ENCODE measurements at regions not wholly inside any gene's neighbourhood (a gene's known extent, or its start where the extent isn't known, plus 50 kb on each side); places are given as distances from the start of the nearest gene placed in this dataset.

DNA sequence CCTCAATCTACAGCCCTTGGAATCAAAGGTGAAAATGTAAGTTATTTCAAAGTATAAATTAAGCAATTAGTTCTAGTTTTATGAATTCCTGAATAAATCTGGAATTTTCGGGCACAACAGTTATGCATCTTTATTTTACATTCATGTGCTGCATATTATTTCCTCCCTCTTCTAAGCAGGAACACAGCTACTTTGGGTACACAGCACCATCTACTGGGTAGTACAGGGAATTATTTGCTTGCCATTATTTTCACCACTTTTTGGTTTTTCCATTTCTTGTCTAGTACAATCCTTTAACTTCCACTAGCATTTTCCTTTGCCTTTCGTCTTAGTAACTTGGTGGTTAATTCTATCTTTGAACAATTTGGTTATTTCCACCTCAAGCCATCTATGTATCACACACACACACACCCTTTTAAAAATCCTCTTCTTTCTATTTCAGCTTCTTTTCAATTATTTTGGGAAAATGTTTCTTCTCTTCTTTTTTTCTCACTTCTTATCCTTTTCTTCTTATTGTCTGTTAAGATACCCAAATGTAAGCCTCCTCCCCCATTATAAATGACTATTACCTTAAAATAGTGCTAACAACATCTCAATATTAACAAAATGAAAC, 451.0 kb downstream of the MFSD1 start (continued):
- TF ChIP-seq, protein P1, sequence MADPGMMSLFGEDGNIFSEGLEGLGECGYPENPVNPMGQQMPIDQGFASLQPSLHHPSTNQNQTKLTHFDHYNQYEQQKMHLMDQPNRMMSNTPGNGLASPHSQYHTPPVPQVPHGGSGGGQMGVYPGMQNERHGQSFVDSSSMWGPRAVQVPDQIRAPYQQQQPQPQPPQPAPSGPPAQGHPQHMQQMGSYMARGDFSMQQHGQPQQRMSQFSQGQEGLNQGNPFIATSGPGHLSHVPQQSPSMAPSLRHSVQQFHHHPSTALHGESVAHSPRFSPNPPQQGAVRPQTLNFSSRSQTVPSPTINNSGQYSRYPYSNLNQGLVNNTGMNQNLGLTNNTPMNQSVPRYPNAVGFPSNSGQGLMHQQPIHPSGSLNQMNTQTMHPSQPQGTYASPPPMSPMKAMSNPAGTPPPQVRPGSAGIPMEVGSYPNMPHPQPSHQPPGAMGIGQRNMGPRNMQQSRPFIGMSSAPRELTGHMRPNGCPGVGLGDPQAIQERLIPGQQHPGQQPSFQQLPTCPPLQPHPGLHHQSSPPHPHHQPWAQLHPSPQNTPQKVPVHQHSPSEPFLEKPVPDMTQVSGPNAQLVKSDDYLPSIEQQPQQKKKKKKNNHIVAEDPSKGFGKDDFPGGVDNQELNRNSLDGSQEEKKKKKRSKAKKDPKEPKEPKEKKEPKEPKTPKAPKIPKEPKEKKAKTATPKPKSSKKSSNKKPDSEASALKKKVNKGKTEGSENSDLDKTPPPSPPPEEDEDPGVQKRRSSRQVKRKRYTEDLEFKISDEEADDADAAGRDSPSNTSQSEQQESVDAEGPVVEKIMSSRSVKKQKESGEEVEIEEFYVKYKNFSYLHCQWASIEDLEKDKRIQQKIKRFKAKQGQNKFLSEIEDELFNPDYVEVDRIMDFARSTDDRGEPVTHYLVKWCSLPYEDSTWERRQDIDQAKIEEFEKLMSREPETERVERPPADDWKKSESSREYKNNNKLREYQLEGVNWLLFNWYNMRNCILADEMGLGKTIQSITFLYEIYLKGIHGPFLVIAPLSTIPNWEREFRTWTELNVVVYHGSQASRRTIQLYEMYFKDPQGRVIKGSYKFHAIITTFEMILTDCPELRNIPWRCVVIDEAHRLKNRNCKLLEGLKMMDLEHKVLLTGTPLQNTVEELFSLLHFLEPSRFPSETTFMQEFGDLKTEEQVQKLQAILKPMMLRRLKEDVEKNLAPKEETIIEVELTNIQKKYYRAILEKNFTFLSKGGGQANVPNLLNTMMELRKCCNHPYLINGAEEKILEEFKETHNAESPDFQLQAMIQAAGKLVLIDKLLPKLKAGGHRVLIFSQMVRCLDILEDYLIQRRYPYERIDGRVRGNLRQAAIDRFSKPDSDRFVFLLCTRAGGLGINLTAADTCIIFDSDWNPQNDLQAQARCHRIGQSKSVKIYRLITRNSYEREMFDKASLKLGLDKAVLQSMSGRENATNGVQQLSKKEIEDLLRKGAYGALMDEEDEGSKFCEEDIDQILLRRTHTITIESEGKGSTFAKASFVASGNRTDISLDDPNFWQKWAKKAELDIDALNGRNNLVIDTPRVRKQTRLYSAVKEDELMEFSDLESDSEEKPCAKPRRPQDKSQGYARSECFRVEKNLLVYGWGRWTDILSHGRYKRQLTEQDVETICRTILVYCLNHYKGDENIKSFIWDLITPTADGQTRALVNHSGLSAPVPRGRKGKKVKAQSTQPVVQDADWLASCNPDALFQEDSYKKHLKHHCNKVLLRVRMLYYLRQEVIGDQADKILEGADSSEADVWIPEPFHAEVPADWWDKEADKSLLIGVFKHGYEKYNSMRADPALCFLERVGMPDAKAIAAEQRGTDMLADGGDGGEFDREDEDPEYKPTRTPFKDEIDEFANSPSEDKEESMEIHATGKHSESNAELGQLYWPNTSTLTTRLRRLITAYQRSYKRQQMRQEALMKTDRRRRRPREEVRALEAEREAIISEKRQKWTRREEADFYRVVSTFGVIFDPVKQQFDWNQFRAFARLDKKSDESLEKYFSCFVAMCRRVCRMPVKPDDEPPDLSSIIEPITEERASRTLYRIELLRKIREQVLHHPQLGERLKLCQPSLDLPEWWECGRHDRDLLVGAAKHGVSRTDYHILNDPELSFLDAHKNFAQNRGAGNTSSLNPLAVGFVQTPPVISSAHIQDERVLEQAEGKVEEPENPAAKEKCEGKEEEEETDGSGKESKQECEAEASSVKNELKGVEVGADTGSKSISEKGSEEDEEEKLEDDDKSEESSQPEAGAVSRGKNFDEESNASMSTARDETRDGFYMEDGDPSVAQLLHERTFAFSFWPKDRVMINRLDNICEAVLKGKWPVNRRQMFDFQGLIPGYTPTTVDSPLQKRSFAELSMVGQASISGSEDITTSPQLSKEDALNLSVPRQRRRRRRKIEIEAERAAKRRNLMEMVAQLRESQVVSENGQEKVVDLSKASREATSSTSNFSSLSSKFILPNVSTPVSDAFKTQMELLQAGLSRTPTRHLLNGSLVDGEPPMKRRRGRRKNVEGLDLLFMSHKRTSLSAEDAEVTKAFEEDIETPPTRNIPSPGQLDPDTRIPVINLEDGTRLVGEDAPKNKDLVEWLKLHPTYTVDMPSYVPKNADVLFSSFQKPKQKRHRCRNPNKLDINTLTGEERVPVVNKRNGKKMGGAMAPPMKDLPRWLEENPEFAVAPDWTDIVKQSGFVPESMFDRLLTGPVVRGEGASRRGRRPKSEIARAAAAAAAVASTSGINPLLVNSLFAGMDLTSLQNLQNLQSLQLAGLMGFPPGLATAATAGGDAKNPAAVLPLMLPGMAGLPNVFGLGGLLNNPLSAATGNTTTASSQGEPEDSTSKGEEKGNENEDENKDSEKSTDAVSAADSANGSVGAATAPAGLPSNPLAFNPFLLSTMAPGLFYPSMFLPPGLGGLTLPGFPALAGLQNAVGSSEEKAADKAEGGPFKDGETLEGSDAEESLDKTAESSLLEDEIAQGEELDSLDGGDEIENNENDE (IDR thresholded peaks at IDR 0.05; ENCODE audit: low read depth, low read length) = no peak
- TF ChIP-seq RFX1 (IDR thresholded peaks at IDR 0.05) (no peak), ZNF324 (CRISPR knock-in tag; IDR thresholded peaks at IDR 0.05) (no peak), SMC3 (conservative IDR thresholded peaks at IDR 0.05; ENCODE audit: insufficient read depth, low read depth, low read length) (0 out of 2 replicates have a peak, but pooled peaks have one; percentile 18), PHB (CRISPR knock-in tag; IDR thresholded peaks at IDR 0.05) (no peak), HMG20A (CRISPR knock-in tag; conservative IDR thresholded peaks at IDR 0.05) (no peak), ZNF175 (CRISPR knock-in tag; IDR thresholded peaks at IDR 0.05; ENCODE audit: low read depth) (no peak), BRF1 (IDR thresholded peaks at IDR 0.05; ENCODE audit: borderline replicate concordance, extremely low read depth, insufficient read length) (no peak), TRIM28 (IDR thresholded peaks at IDR 0.05) (peak; percentile 51; the same call in 1 of the 2 replicates), ZNF57 (CRISPR knock-in tag; IDR thresholded peaks at IDR 0.05) (no peak)
- TF ChIP-seq, protein P2, sequence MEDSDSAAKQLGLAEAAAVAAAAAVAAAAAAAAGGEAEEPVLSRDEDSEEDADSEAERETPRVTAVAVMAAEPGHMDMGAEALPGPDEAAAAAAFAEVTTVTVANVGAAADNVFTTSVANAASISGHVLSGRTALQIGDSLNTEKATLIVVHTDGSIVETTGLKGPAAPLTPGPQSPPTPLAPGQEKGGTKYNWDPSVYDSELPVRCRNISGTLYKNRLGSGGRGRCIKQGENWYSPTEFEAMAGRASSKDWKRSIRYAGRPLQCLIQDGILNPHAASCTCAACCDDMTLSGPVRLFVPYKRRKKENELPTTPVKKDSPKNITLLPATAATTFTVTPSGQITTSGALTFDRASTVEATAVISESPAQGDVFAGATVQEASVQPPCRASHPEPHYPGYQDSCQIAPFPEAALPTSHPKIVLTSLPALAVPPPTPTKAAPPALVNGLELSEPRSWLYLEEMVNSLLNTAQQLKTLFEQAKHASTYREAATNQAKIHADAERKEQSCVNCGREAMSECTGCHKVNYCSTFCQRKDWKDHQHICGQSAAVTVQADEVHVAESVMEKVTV (CRISPR knock-in tag; IDR thresholded peaks at IDR 0.05) = 0 out of 2 replicates have a peak, but pooled peaks have one; percentile 43
- TF ChIP-seq, protein P3, sequence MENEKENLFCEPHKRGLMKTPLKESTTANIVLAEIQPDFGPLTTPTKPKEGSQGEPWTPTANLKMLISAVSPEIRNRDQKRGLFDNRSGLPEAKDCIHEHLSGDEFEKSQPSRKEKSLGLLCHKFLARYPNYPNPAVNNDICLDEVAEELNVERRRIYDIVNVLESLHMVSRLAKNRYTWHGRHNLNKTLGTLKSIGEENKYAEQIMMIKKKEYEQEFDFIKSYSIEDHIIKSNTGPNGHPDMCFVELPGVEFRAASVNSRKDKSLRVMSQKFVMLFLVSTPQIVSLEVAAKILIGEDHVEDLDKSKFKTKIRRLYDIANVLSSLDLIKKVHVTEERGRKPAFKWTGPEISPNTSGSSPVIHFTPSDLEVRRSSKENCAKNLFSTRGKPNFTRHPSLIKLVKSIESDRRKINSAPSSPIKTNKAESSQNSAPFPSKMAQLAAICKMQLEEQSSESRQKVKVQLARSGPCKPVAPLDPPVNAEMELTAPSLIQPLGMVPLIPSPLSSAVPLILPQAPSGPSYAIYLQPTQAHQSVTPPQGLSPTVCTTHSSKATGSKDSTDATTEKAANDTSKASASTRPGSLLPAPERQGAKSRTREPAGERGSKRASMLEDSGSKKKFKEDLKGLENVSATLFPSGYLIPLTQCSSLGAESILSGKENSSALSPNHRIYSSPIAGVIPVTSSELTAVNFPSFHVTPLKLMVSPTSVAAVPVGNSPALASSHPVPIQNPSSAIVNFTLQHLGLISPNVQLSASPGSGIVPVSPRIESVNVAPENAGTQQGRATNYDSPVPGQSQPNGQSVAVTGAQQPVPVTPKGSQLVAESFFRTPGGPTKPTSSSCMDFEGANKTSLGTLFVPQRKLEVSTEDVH (IDR thresholded peaks at IDR 0.05; ENCODE audit: low read depth, partially characterized antibody) = no peak
